ENCODE measurements at regions not wholly inside any gene's neighbourhood (a gene's known extent, or its start where the extent isn't known, plus 50 kb on each side); places are given as distances from the start of the nearest gene placed in this dataset.

DNA sequence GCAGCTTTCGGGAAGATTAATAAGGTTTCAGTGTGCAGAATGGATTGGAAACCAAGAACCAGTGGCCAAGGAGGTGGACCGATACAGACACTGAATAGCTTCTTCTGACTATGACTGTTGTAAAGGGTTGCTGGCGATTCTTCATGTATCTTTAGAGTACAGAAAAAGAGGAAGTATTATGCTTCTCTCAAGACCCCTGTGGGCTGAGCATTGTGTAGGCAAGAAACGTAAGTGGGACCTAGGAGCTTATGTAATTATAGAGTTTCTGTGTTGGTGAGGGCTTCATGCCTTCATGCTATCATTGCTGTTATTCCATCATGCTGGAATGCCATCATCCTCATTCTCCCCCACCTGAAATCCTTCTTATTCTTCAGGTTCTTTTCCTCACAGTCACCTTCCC is 105.4 kb upstream of the AKIRIN2 start:
- no peak for DNase-seq (ENCODE audit: low spot score)

- peak; percentile 30 for DNase-seq (ENCODE audit: low spot score)
These were observed 104.6 kb upstream of the AKIRIN2 start for GRCh38 chr6:87806635-87807034.

DNA sequence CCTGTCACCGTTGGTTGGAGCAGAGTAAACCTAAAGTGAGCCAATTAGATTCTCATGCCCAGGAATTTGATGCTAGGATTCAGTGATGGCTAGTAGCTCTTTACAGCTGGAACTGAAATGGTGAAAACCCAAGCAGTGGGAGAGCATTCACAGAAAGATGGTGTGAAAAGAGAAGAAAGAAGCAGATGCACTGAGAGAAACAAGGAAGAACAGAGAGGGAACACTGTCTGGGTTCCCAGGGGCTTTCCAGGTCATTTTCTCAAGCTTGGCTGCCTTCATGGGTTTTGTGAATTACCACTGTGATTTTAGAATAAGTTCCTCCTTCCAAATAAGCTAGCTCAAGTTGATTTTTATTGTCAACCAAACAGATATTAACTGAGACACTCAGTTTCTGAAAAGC is 104.1 kb upstream of the AKIRIN2 start:
- DNase-seq (ENCODE audit: low spot score): no peak

- no peak for DNase-seq (ENCODE audit: low spot score)
These were observed 101.8 kb upstream of the AKIRIN2 start for GRCh38 chr6:87803791-87804190.

DNA sequence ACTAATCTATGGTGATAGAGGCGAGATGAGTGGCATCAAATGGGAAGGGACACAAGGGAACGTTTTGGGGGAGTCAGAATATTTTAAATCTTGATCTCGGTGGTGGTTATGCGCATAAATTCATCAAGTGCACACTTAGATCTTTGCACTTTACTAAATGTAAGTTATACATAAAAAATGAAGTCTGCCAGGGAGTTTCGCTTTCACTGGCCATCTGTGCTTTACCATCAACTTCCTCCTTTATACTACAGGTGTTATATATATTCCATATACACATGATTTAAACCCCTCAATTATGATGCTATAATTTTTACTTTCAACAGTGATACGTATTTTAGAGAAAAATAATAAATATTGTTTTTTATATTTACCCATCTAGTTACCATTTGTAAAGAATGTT is 97.6 kb upstream of the AKIRIN2 start:
- no peak for DNase-seq (ENCODE audit: low spot score)

DNA sequence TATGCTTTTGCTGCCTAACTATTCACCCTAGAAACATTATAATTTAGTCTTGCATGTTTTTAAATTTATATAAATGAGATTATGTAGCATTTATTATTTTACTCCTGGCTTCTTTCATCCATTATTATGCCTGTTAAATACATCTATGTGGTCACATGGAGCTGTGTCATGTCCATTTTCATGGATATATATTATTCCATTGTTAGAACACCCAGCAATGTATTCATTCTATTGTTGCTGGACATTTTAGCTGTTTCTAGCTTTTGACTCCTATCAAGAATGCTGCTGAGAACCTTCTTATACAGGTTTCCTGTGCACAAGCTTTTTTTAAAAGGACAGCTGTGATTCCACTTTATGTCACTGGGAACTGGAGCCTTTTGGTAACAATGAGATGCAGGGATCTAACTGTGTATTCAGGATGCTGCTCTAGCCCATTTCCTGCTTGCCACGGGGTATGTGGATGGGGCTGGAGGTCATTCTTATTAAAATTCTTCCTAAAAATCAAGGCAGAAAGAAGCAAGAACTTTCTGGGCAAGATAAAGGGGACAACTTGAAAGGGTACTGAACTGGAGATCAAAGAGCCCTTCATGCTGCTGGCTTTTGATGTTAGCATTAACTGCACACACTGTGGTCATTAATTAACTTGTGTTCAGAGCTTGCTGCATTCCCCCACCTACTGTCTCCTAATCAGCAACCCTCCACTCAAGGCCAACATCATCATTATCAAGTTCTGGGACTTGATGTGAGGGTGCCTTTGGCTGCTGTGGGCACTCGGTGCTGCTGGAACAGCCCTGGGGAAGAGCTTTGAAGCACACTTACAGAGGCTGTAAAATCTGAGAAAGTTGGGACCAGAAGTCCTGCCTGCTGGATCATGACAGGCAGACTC is 96.6 kb upstream of the AKIRIN2 start:
- DNase-seq (ENCODE audit: low spot score): no peak

DNA sequence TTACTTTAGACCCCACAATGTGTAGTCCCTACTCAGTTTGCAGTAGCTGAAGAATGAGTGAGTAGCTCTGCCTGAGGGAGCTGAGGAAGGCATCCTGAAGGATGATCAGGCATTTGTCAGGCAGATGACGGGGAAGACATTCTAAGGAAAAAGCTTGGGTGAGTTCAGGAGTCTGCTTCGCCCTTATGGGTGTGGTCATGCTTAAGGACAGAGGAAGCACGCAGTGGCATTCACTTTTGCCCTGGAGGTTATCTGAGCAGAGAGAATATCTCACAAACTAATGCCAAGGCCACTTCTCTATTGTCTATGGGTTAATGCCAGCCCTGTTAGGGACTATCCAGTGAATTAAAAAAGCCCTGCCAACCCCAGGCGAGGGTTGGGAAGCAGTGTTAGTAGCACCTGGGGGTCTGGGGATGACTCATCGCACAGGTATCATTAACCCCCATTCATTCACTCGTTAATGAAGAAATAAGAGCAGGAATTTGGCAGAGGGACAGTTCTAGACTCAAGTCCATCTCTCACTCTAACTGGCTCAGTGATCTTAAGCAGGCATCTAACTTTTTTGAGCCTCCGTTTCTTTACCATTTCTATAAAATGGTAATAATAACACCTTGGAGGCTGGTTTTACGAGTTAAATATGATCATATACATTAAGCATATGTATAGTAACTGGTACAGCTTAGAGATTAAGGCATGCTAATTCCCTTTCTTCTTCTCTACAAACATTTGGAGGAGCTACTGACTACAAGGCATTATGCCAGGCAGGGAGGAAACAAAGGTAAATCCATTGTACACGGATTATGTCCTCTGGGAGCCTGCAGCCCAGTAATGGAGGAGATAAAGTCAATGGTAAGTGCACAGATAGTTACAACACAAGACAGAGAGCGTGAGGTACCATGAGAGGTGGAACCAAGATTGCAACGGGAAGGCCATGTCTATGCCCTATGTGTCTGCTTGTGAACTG is 93.2 kb upstream of the AKIRIN2 start:
- DNase-seq (ENCODE audit: low spot score): no peak

DNA sequence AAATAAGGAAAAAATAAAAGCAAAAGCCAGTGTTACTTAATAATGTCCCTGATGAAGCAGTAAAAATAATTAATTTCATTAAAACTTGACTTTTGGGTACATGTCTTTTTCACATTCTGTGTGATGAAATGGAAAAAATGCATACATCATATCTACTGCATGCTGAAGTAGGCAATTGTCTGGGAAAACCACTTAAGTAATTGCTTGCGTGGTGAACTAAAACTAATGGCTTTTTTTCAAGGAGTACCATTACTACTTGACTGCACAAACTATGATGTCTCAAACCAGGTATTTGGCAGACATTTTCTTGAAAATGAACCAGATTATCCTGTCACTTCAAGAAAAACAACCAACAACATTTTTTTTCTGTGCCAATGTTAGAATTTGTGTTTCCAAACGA is 91.3 kb upstream of the AKIRIN2 start:
- no peak for DNase-seq (ENCODE audit: low spot score)

GRCh38 chr6:87791982-87792381 is 89.9 kb upstream of the AKIRIN2 start:
- no peak for DNase-seq (ENCODE audit: low spot score)

DNA sequence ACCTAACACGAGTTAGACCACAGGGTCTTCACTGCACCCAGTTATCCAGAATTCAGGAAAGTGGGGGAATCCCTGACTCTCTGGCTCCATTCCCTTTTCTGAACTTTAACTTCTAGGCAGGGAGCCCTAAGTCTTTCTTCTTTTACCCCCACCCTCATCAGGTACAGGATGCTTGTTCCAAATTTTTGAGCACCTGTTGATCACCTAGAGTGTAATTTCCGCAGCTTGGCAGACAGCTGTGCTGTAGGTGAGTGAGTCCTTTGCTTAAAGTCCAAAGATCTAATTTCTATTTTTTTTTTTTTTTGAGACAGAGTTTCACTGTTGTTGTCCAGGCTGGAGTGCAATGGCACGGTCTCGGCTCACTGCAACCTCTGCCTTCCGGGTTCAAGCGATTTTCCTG is 89.5 kb upstream of the AKIRIN2 start:
- DNase-seq (ENCODE audit: low spot score): no peak

DNA sequence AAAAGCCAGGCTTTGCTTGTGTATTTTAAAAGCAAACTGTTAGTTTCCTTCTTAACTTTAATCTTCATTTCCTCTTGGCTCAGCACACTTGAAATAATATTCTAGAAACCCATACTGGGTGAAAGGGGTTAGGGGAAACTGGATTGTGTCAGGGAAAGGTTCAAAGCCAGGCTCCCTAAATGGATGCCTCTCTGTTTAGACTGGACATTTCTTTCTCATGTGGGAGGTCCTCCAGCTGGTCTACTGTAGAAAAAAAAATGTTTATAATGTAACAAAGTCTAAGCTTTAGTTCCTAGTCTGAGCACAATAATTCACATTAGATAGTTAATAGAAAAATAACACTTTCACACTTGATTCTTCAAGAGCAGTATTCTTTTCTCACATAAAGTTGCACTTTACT is 89.0 kb upstream of the AKIRIN2 start:
- DNase-seq (ENCODE audit: low spot score): no peak

GRCh38 chr6:87789900-87790290 is 87.9 kb upstream of the AKIRIN2 start:
- DNase-seq (ENCODE audit: low spot score): no peak

- DNase-seq (ENCODE audit: low spot score): no peak
These were observed 87.3 kb upstream of the AKIRIN2 start for GRCh38 chr6:87789198-87789899.

DNA sequence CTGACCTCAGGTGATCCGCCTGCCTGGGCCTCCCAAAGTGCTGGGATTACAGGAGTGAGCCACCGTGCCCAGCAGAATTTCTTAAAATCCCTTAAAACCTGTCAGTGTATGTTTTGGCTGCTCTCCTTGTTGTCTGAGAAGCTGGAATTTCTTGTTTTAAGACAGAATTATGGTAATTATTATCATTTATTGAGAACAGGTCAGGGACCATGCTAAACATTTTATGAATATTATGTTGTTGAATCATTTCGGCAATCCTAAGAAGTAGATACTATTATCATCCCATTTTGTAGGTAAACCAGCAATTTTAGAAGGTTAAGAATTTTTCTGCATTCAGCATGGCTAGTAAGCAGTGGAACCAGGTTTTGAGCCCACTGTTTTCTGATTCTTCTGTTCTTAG is 86.1 kb upstream of the AKIRIN2 start:
- no peak for DNase-seq (ENCODE audit: low spot score)

- DNase-seq (ENCODE audit: low spot score): no peak
These were observed 83.3 kb upstream of the AKIRIN2 start for GRCh38 chr6:87785229-87785862.

DNA sequence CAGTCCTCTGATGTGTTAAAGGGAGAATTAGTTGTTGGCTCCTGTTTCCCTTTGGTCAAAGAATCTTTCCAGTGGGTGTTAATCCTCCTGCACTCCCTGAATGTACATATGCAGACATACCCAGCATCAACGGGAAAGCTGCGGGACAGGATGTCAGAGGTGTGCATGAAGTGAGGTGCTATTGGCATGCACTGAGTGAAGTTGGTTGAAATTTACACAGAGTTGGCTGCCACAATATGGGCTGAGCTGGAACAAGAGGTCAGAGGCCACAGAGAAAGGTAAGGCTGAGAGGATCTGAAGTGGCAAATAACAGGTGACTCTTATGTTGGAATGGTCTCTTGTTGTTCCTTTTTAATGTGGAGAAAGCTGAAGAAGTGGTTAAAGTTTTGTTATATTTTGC is 82.7 kb upstream of the AKIRIN2 start:
- no peak for DNase-seq (ENCODE audit: low spot score)

GRCh38 chr6:87784051-87784450 is 82.0 kb upstream of the AKIRIN2 start:
- DNase-seq (ENCODE audit: low spot score): no peak

- no peak for DNase-seq (ENCODE audit: low spot score)
These were observed 77.5 kb upstream of the AKIRIN2 start for GRCh38 chr6:87779542-87779941.

DNA sequence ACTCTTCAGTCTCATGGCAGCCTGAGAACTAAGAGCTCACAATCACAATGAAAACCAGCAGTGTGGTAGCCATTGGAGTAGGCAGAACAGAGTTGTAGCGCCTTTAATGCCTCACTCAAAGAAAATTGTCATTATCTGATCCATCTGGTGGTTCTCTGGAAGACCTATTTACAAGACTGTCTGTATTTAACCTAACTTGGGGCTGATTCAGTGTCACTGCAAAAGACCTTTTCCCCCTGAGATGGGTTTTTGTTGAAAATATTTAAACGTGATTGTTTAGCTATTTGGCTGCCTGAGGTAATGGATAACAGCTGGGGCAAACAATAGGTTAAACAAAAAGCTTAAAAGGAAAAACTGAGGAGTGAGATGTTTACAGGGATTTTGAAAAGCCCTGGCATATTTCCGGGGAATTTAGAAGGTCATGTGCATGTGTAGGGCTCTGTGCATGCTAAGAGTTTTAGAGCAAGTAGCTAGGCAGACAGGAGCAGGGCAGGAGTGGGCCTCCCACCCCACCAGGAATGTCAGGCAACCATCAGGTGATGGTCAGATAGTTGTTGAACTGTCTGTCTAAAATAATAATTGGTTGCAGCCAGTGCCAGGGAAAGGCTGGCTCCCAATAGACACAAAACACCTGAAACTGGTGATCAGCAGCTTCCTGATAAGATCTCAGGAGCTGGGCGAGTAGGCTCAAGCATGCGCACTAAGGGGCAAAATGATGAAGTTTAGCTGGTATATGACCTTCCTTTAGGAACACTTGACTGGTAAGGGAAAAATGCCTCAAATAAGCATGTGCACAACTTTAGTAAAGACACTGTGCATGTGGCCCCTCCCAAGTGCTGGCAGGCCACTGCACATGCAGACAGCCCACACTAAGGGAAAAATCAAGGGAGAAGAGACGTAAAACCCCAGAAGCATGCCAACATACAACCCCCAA is 70.8 kb upstream of the AKIRIN2 start:
- DNase-seq (ENCODE audit: low spot score): peak; percentile 95

DNA sequence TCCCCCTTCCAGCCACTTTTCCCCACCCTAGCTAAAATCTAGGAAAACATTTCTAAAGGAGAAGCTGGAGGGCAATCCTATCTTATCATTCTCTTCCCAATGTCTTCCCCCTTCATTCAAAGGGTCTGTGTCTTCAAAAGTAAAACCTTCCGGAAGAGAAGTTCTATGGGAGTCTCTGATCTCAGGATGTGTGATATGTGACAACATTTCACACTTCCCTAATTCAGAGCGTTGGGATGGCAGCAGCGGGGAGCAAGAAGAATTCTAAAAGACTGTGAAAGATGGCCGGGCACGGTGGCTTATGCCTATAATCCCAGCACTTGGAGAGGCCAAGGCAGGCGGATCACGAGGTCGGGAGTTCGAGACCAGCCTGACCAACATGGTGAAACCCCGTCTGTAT is 65.4 kb upstream of the AKIRIN2 start:
- no peak for DNase-seq (ENCODE audit: low spot score)
